ENCODE measurements at regions not wholly inside any gene's neighbourhood (a gene's known extent, or its start where the extent isn't known, plus 50 kb on each side); places are given as distances from the start of the nearest gene placed in this dataset.

GRCh38 chr9:107079589-107079988, 203.5 kb upstream of the RAD23B start:
- DNase-seq (ENCODE audit: low spot score): no peak
- in situ Hi-C loops (cut with MboI; ENCODE audit: low pct_unique_long_range_greater_than_20kb, low sequenced_read_pairs, unreplicated experiment): no loop called here
- TF ChIP-seq, protein P1, sequence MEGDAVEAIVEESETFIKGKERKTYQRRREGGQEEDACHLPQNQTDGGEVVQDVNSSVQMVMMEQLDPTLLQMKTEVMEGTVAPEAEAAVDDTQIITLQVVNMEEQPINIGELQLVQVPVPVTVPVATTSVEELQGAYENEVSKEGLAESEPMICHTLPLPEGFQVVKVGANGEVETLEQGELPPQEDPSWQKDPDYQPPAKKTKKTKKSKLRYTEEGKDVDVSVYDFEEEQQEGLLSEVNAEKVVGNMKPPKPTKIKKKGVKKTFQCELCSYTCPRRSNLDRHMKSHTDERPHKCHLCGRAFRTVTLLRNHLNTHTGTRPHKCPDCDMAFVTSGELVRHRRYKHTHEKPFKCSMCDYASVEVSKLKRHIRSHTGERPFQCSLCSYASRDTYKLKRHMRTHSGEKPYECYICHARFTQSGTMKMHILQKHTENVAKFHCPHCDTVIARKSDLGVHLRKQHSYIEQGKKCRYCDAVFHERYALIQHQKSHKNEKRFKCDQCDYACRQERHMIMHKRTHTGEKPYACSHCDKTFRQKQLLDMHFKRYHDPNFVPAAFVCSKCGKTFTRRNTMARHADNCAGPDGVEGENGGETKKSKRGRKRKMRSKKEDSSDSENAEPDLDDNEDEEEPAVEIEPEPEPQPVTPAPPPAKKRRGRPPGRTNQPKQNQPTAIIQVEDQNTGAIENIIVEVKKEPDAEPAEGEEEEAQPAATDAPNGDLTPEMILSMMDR (IDR thresholded peaks at IDR 0.05; ENCODE audit: extremely low read depth, insufficient read depth, missing control alignments): no peak

- TF ChIP-seq, protein P1 (IDR thresholded peaks at IDR 0.05; ENCODE audit: extremely low read depth, insufficient read depth, missing control alignments): no peak
- DNase-seq (ENCODE audit: low spot score): no peak
- in situ Hi-C loops (cut with MboI; ENCODE audit: low pct_unique_long_range_greater_than_20kb, low sequenced_read_pairs, unreplicated experiment): no loop called here
Measured at GRCh38 chr9:107080130-107080529, 202.9 kb upstream of the RAD23B start.

DNA sequence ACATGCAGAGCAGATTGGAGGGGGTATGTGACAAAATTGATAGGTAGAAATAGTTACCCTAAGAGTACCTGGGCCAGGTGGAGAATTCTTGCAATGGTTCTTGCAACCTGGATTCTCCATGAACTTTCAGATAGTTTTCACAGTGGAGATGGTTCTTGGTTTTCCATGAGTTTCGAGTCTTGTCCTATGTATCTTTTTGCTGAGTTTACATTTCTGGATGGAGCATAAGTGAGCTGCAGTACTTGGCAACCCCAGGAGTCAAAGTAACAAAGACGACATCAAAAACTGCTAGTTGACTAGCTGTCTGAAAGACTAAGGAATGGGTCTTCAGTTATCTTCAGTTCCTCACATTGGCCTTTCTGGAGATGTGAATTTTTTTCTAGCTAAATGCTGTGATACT, 196.6 kb upstream of the RAD23B start:
- TF ChIP-seq, protein P1 (IDR thresholded peaks at IDR 0.05; ENCODE audit: extremely low read depth, insufficient read depth, missing control alignments): no peak
- in situ Hi-C loops (cut with MboI; ENCODE audit: low pct_unique_long_range_greater_than_20kb, low sequenced_read_pairs, unreplicated experiment): no loop called here
- DNase-seq (ENCODE audit: low spot score): no peak

- no peak for DNase-seq (ENCODE audit: low spot score)
- in situ Hi-C loops (cut with MboI; ENCODE audit: low pct_unique_long_range_greater_than_20kb, low sequenced_read_pairs, unreplicated experiment): no loop called here
- TF ChIP-seq, protein P1 (IDR thresholded peaks at IDR 0.05; ENCODE audit: extremely low read depth, insufficient read depth, missing control alignments): no peak
Measured at GRCh38 chr9:107087222-107087621, 195.9 kb upstream of the RAD23B start.

DNA sequence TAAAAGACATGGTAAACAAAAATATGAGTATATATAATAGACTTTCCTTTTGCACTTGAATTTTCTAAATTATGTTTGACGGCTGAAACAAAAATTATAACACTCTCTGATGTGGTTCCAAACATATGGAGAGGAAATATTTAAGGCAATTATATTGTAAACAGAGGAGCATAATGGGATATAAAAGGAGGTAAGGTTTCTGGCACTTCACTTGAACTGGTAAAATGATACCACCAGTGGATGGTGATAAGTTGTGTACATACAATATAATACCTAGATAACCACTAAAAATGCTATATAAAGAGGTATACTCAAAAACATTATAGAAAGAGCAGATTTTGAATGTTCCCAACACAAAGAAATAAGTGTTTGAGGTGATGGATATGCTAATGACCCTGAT, 192.9 kb upstream of the RAD23B start:
- TF ChIP-seq, protein P1 (IDR thresholded peaks at IDR 0.05; ENCODE audit: extremely low read depth, insufficient read depth, missing control alignments): no peak
- in situ Hi-C loops (cut with MboI; ENCODE audit: low pct_unique_long_range_greater_than_20kb, low sequenced_read_pairs, unreplicated experiment): no loop called here
- DNase-seq (ENCODE audit: low spot score): no peak

- TF ChIP-seq, protein P1 (IDR thresholded peaks at IDR 0.05; ENCODE audit: extremely low read depth, insufficient read depth, missing control alignments): no peak
- DNase-seq (ENCODE audit: low spot score): no peak
- in situ Hi-C loops (cut with MboI; ENCODE audit: low pct_unique_long_range_greater_than_20kb, low sequenced_read_pairs, unreplicated experiment): no loop called here
Measured at GRCh38 chr9:107093365-107094060, 189.6 kb upstream of the RAD23B start.

All from GM13977 (cell line).